Thyroid gland (tissue), 4 donors: ENCODE measurements at regions not wholly inside any gene's neighbourhood (a gene's known extent, or its start where the extent isn't known, plus 50 kb on each side); places are given as distances from the start of the nearest gene placed in this dataset.
"Not testable (repeated sequence)": the region's sequence is repeated elsewhere in the genome, so short reads cannot be mapped to it uniquely, and the experiment has no call there.

Experiments used
- DNase-seq, 2 donors: peaks; one replicate each; pipeline ENCODE4 v3.0.0-alpha.2; 2019
- H3K27ac ChIP-seq, 3 donors: fragments of 200-600 bp; sonication (generic); 1 replicate in 2 of 3; 2 replicates in 1 of 3; pipeline ENCODE4 v1.5.1; 2016 to 2019; ENCODE audit warnings: mild to moderate bottlenecking in 1 of 3, moderate library complexity in 1 of 3
- H3K27me3 ChIP-seq: fragments of 200-600 bp; sonication (generic); one replicate; pipeline ENCODE4 v1.5.1; 2019
- H3K36me3 ChIP-seq, 2 donors: fragments of 200-600 bp; sonication (generic); one replicate each; pipeline ENCODE4 v1.5.1; 2016 to 2019
- H3K4me1 ChIP-seq, 2 donors: fragments of 200-600 bp; sonication (generic); one replicate each; pipeline ENCODE4 v1.5.1; 2017 to 2019
- H3K4me3 ChIP-seq, 3 donors: fragments of 200-600 bp; sonication (generic); replicated peaks in 1 of 3; 1 replicate in 2 of 3; 2 replicates in 1 of 3; pipeline ENCODE4 v1.5.1; 2016; ENCODE audit warnings: mild to moderate bottlenecking in 1 of 3
- H3K9me3 ChIP-seq: fragments of 200-600 bp; sonication (generic); one replicate; pipeline ENCODE4 v1.5.1; 2017
- CTCF ChIP-seq, 6 experiments: fragments of 200-600 bp in 3 of 6; fragments of 450-650 bp in 3 of 6; sonication (generic) in 3 of 6; IDR thresholded peaks; one replicate each; pipeline ENCODE4 v1.5.1; 2016 to 2019; ENCODE audit warnings: antibody characterized with exemption in 6 of 6, mild to moderate bottlenecking in 2 of 6, inconsistent platforms in 1 of 6, moderate library complexity in 1 of 6
- POLR2A ChIP-seq, 2 donors: fragments of 450-650 bp; IDR thresholded peaks; one replicate each; pipeline ENCODE4 v1.6.1; 2017; ENCODE audit warnings: antibody characterized with exemption in 2 of 2, mild to moderate bottlenecking in 2 of 2, moderate library complexity in 1 of 2
- WGBS, 2 donors: methylation state at CpG; one replicate each; pipeline ENCODE4 v1.1.5; 2017; 5-methylcytosine and 5-hydroxymethylcytosine counted together
- intact Hi-C: fragments of 100-400 bp; cut with DNase I; formaldehyde crosslinking; loops from one replicate; pipeline ENCODE4 v1.15.1; 2023

GRCh38 chr15:36050899-36051298 is 504.9 kb upstream of the DPH6 start:
- no peaks in the 10 kb centered on the region for H3K4me1 ChIP-seq
- DNase-seq: no peak
- 64 to 71% methylated on average over 1 of the region's 1 CpG for WGBS, 2 donors
- TF ChIP-seq POLR2A (IDR thresholded peaks at IDR 0.05) (no peak), CTCF (IDR thresholded peaks at IDR 0.05) (no peak)
- H3K36me3 ChIP-seq: no peaks in the 10 kb centered on the region
- intact Hi-C loops: no loop called here
- no peaks in the 10 kb centered on the region for H3K9me3 ChIP-seq
- no peak overlapping the region for H3K27ac ChIP-seq
- H3K27me3 ChIP-seq: no peaks in the 10 kb centered on the region
- no peak overlapping the region for H3K4me3 ChIP-seq

DNA sequence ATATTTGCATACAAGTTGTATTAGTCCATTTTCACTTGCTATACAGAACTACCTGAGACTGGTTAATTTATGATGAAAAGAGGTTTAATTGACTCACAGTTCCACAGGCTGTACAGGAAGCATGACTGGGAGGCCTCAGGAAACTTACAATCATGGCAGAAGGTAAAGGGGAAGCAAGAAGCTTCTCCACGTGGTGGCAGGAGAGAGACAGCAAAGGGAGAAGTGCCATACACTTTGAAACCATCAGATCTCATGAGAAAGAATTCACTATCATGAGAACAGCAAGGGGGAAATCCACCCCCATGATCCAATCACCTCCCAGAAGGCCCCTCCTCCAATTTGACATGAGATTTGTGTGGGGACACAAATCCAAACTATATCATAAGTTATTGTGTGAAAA is 506.7 kb upstream of the DPH6 start:
- intact Hi-C loops, H3K4me1 ChIP-seq, DNase-seq, H3K36me3 ChIP-seq, H3K27me3 ChIP-seq, H3K9me3 ChIP-seq, H3K4me3 ChIP-seq, H3K27ac ChIP-seq: not testable (repeated sequence)
- 19 to 26% methylated on average over 1 of the region's 1 CpG for WGBS, 2 donors

DNA sequence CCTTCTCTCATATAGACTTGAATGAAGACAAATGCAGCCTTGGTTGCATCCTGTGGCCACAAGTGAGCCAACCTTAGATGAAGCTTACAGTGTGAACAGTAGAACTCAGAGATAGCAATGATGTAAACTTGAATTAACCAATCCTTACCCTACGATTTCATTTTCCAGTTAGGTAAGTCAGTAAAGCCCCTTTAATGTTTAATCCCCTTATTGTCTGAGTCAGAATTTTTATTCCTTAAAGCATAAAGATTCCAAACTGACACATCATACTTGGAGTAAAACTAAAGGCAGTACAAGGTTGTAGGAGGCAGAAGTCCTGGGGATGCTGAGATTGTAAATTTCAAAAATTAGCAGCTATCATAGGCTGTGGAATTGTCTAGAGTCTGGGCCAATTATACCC is 507.8 kb upstream of the DPH6 start:
- H3K36me3 ChIP-seq: no peaks in the 10 kb centered on the region
- H3K27ac ChIP-seq: no peak overlapping the region
- TF ChIP-seq CTCF (IDR thresholded peaks at IDR 0.05): no peak
- TF ChIP-seq POLR2A (IDR thresholded peaks at IDR 0.05): no peak
- intact Hi-C loops: no loop called here
- H3K27me3 ChIP-seq: no peaks in the 10 kb centered on the region
- WGBS, 2 donors: 76 to 85% methylated on average over 1 of the region's 1 CpG
- no peaks in the 10 kb centered on the region for H3K4me1 ChIP-seq
- no peak for DNase-seq
- no peak overlapping the region for H3K4me3 ChIP-seq
- no peaks in the 10 kb centered on the region for H3K9me3 ChIP-seq

GRCh38 chr15:36059596-36059995 is 513.6 kb upstream of the DPH6 start:
- intact Hi-C loops: no loop called here
- Histone ChIP-seq H3K9me3 (no peaks in the 10 kb centered on the region), H3K4me3 (no peak overlapping the region), H3K4me1 (no peaks in the 10 kb centered on the region), H3K27ac (no peak overlapping the region), H3K27me3 (no peaks in the 10 kb centered on the region), H3K36me3 (no peaks in the 10 kb centered on the region)
- no peak for DNase-seq
- 88 to 92% methylated on average over 3 of the region's 3 CpGs for WGBS, 2 donors
- no peak for TF ChIP-seq CTCF (IDR thresholded peaks at IDR 0.05)
- TF ChIP-seq POLR2A (IDR thresholded peaks at IDR 0.05): no peak

DNA sequence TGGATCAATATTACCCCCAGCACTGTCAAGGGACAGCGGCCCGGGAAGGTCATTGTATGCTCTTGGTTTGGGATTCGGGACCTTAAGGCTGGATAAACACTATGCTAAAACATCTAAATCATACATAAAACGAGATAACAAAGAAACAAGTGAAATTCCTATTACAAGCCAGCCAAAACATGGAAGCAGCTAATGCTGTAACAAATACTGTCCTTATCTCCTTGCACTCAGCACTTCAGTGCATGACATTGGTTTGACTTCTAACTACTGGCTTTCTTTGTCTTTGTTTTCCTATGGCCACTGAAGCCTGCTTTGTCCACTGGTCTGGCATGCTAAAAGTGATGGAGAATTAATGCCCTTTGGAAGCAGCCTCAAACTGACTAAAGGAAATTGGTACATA is 516.4 kb upstream of the DPH6 start:
- H3K36me3 ChIP-seq: no peaks in the 10 kb centered on the region
- H3K27ac ChIP-seq: no peak overlapping the region
- no peaks in the 10 kb centered on the region for H3K27me3 ChIP-seq
- DNase-seq: no peak
- intact Hi-C loops: no loop called here
- TF ChIP-seq CTCF (IDR thresholded peaks at IDR 0.05) (no peak), POLR2A (IDR thresholded peaks at IDR 0.05) (no peak)
- 76 to 81% methylated on average over 4 of the region's 4 CpGs for whole genome bisulfite sequencing, 2 donors
- no peak overlapping the region for H3K4me3 ChIP-seq
- no peaks in the 10 kb centered on the region for H3K9me3 ChIP-seq
- no peaks in the 10 kb centered on the region for H3K4me1 ChIP-seq

GRCh38 chr15:36066757-36067156 is 512.7 kb upstream of the CDIN1 start:
- Histone ChIP-seq H3K9me3 (no peaks in the 10 kb centered on the region), H3K27ac (no peak overlapping the region), H3K4me1 (no peaks in the 10 kb centered on the region), H3K36me3 (no peaks in the 10 kb centered on the region), H3K27me3 (no peaks in the 10 kb centered on the region), H3K4me3 (no peak overlapping the region)
- intact Hi-C loops: no loop called here
- WGBS, 2 donors: 67 to 92% methylated on average over 2 to 3 of the region's 3 CpGs
- no peak for DNase-seq
- TF ChIP-seq CTCF (IDR thresholded peaks at IDR 0.05) (no peak), POLR2A (IDR thresholded peaks at IDR 0.05) (no peak)
